ENCODE measurements at regions not wholly inside any gene's neighbourhood (a gene's known extent, or its start where the extent isn't known, plus 50 kb on each side); places are given as distances from the start of the nearest gene placed in this dataset.
"Not testable (repeated sequence)": the region's sequence is repeated elsewhere in the genome, so short reads cannot be mapped to it uniquely, and the experiment has no call there.

- no peak for DNase-seq (ENCODE audit: extremely low spot score)
- POLR2A ChIA-PET = no interaction called here
- CTCF ChIA-PET = no interaction called here
- no peak for TF ChIP-seq SP1 (IDR thresholded peaks at IDR 0.05)
Observed at GRCh38 chr12:61282790-61283575, 977.2 kb upstream of the USP15 start.

GRCh38 chr12:61290473-61290872 is 969.7 kb upstream of the USP15 start:
- ChIA-PET POLR2A (no interaction called here), CTCF (no interaction called here)
- no peak for DNase-seq (ENCODE audit: extremely low spot score)
- no peak for TF ChIP-seq HDGF (IDR thresholded peaks at IDR 0.05; ENCODE audit: borderline replicate concordance)
- TF ChIP-seq SUZ12 (IDR thresholded peaks at IDR 0.05) = no peak
- TF ChIP-seq SP1 (IDR thresholded peaks at IDR 0.05) = no peak
- no peak for TF ChIP-seq ELF4 (IDR thresholded peaks at IDR 0.05)
- no peak for TF ChIP-seq NFRKB (IDR thresholded peaks at IDR 0.05)
- TF ChIP-seq CTBP1 (IDR thresholded peaks at IDR 0.05; ENCODE audit: borderline replicate concordance) = no peak
- TF ChIP-seq PKNOX1 (IDR thresholded peaks at IDR 0.05) = no peak
- TF ChIP-seq TARDBP (IDR thresholded peaks at IDR 0.05) = no peak
- TF ChIP-seq FOXK2 (IDR thresholded peaks at IDR 0.05) = no peak
- no peak for TF ChIP-seq FOXA1 (IDR thresholded peaks at IDR 0.05)
- no peak for TF ChIP-seq L3MBTL2 (conservative IDR thresholded peaks at IDR 0.05)
- no peak for TF ChIP-seq FOXM1 (IDR thresholded peaks at IDR 0.05; ENCODE audit: borderline replicate concordance)
- no peak for TF ChIP-seq BHLHE40 (IDR thresholded peaks at IDR 0.05; ENCODE audit: borderline replicate concordance)
- no peak for TF ChIP-seq LEF1 (IDR thresholded peaks at IDR 0.05; ENCODE audit: borderline replicate concordance)
- TF ChIP-seq ARNT (IDR thresholded peaks at IDR 0.05) = no peak

- TF ChIP-seq NFRKB (IDR thresholded peaks at IDR 0.05) (no peak), SP1 (IDR thresholded peaks at IDR 0.05) (no peak), HDGF (IDR thresholded peaks at IDR 0.05; ENCODE audit: borderline replicate concordance) (no peak), L3MBTL2 (conservative IDR thresholded peaks at IDR 0.05) (no peak), FOXM1 (IDR thresholded peaks at IDR 0.05; ENCODE audit: borderline replicate concordance) (no peak), BHLHE40 (IDR thresholded peaks at IDR 0.05; ENCODE audit: borderline replicate concordance) (no peak), CTBP1 (IDR thresholded peaks at IDR 0.05; ENCODE audit: borderline replicate concordance) (no peak), SUZ12 (IDR thresholded peaks at IDR 0.05) (no peak), TARDBP (IDR thresholded peaks at IDR 0.05) (no peak), ZNF384 (IDR thresholded peaks at IDR 0.05) (no peak), ARNT (IDR thresholded peaks at IDR 0.05) (no peak), FOXK2 (IDR thresholded peaks at IDR 0.05) (no peak), FOXA1 (IDR thresholded peaks at IDR 0.05) (no peak), LEF1 (IDR thresholded peaks at IDR 0.05; ENCODE audit: borderline replicate concordance) (no peak), PKNOX1 (IDR thresholded peaks at IDR 0.05) (no peak)
- no peak for DNase-seq (ENCODE audit: extremely low spot score)
- POLR2A ChIA-PET = no interaction called here
- CTCF ChIA-PET = no interaction called here
Observed at GRCh38 chr12:61291647-61292046, 968.6 kb upstream of the USP15 start.

- DNase-seq (ENCODE audit: extremely low spot score); CTCF ChIA-PET: not testable (repeated sequence)
Observed at GRCh38 chr12:61294011-61294410, 966.2 kb upstream of the USP15 start.

GRCh38 chr12:61301817-61302216 is 958.4 kb upstream of the USP15 start:
- TF ChIP-seq BHLHE40 (IDR thresholded peaks at IDR 0.05; ENCODE audit: borderline replicate concordance) = no peak
- TF ChIP-seq PKNOX1 (IDR thresholded peaks at IDR 0.05) = no peak
- TF ChIP-seq HDGF (IDR thresholded peaks at IDR 0.05; ENCODE audit: borderline replicate concordance) = no peak
- no peak for TF ChIP-seq FOXM1 (IDR thresholded peaks at IDR 0.05; ENCODE audit: borderline replicate concordance)
- no peak for TF ChIP-seq SP1 (IDR thresholded peaks at IDR 0.05)
- no peak for TF ChIP-seq TARDBP (IDR thresholded peaks at IDR 0.05)
- ChIA-PET POLR2A (no interaction called here), CTCF (no interaction called here)
- no peak for DNase-seq (ENCODE audit: extremely low spot score)

More at GRCh38 chr12:61294011-61294410, 966.2 kb upstream of the USP15 start:
- POLR2A ChIA-PET = not testable (repeated sequence)

GRCh38 chr12:61302282-61302681 is 957.9 kb upstream of the USP15 start:
- TF ChIP-seq FOXM1 (IDR thresholded peaks at IDR 0.05; ENCODE audit: borderline replicate concordance) (no peak), SP1 (IDR thresholded peaks at IDR 0.05) (no peak), L3MBTL2 (conservative IDR thresholded peaks at IDR 0.05) (no peak), NFRKB (IDR thresholded peaks at IDR 0.05) (no peak), TARDBP (IDR thresholded peaks at IDR 0.05) (no peak), PKNOX1 (IDR thresholded peaks at IDR 0.05) (no peak), FOXA1 (IDR thresholded peaks at IDR 0.05) (no peak), SUZ12 (IDR thresholded peaks at IDR 0.05) (no peak), ARNT (IDR thresholded peaks at IDR 0.05) (no peak), ZNF384 (IDR thresholded peaks at IDR 0.05) (no peak), ELF4 (IDR thresholded peaks at IDR 0.05) (no peak), HDGF (IDR thresholded peaks at IDR 0.05; ENCODE audit: borderline replicate concordance) (no peak), LEF1 (IDR thresholded peaks at IDR 0.05; ENCODE audit: borderline replicate concordance) (no peak), FOXK2 (IDR thresholded peaks at IDR 0.05) (no peak), CTBP1 (IDR thresholded peaks at IDR 0.05; ENCODE audit: borderline replicate concordance) (no peak), BHLHE40 (IDR thresholded peaks at IDR 0.05; ENCODE audit: borderline replicate concordance) (no peak)
- no peak for DNase-seq (ENCODE audit: extremely low spot score)
- ChIA-PET CTCF (no interaction called here), POLR2A (no interaction called here)

Data from HEK293T (cell line).